ENCODE measurements at regions not wholly inside any gene's neighbourhood (a gene's known extent, or its start where the extent isn't known, plus 50 kb on each side); places are given as distances from the start of the nearest gene placed in this dataset.

- Histone ChIP-seq H3K9me2 (ENCODE audit: insufficient read depth) (no peaks in the 10 kb centered on the region), H4K20me1 (ENCODE audit: insufficient read depth) (no peaks in the 10 kb centered on the region), H3K36me3 (ENCODE audit: low read depth) (no peaks in the 10 kb centered on the region), H3F3A (ENCODE audit: insufficient read depth) (no peaks in the 10 kb centered on the region), H3K4me2 (ENCODE audit: unreplicated experiment) (no peak overlapping the region), H3K9me3 (ENCODE audit: low read depth) (no peaks in the 10 kb centered on the region), H3K27me3 (replicated peaks; ENCODE audit: insufficient read depth) (no peaks in the 10 kb centered on the region), H3K27ac (no peak overlapping the region), H3K79me2 (ENCODE audit: insufficient read depth) (no peaks in the 10 kb centered on the region), H3K9ac (no peak overlapping the region), H3K4me3 (no peak overlapping the region), H3K4me1 (ENCODE audit: insufficient read depth) (no peaks in the 10 kb centered on the region), H2AFZ (no peak overlapping the region)
- no peak for TF ChIP-seq EZH2phosphoT487 (IDR thresholded peaks at IDR 0.05; ENCODE audit: insufficient read depth, low read depth)
- TF ChIP-seq EZH2 (IDR thresholded peaks at IDR 0.05; ENCODE audit: insufficient read depth, poor library complexity, severe bottlenecking): no peak
- in situ Hi-C loops (cut with MboI): no loop called here
- 77 to 78% methylated on average over 33 to 37 of the region's 38 CpGs for WGBS, 2 experiments (ENCODE audit: low coverage in 1 of 2, low lambda C conversion rate in 2 of 2, missing lambda C conversion rate in 2 of 2)
- no peak for DNase-seq
Observed at GRCh38 chr6:169971081-169971861, 219.8 kb downstream of the ERMARD start.

- H3K27me3 ChIP-seq (replicated peaks; ENCODE audit: insufficient read depth): no peaks in the 10 kb centered on the region
- no peak overlapping the region for H2AFZ ChIP-seq
- TF ChIP-seq EZH2 (IDR thresholded peaks at IDR 0.05; ENCODE audit: insufficient read depth, poor library complexity, severe bottlenecking): no peak
- no peak for TF ChIP-seq EZH2phosphoT487 (IDR thresholded peaks at IDR 0.05; ENCODE audit: insufficient read depth, low read depth)
- no peaks in the 10 kb centered on the region for H3K79me2 ChIP-seq (ENCODE audit: insufficient read depth)
- no peak overlapping the region for H3K9ac ChIP-seq
- no peak overlapping the region for H3K4me3 ChIP-seq
- no peaks in the 10 kb centered on the region for H3K36me3 ChIP-seq (ENCODE audit: low read depth)
- no peak overlapping the region for H3K4me2 ChIP-seq (ENCODE audit: unreplicated experiment)
- no peak overlapping the region for H3K27ac ChIP-seq
- in situ Hi-C loops (cut with MboI): no loop called here
- H3K9me3 ChIP-seq (ENCODE audit: low read depth): no peaks in the 10 kb centered on the region
- H4K20me1 ChIP-seq (ENCODE audit: insufficient read depth): no peaks in the 10 kb centered on the region
- no peaks in the 10 kb centered on the region for H3K9me2 ChIP-seq (ENCODE audit: insufficient read depth)
- WGBS, 2 experiments (ENCODE audit: low coverage in 1 of 2, low lambda C conversion rate in 2 of 2, missing lambda C conversion rate in 2 of 2): 74 to 77% methylated on average over 18 of the region's 19 CpGs
- no peaks in the 10 kb centered on the region for H3K4me1 ChIP-seq (ENCODE audit: insufficient read depth)
- H3F3A ChIP-seq (ENCODE audit: insufficient read depth): no peaks in the 10 kb centered on the region
- DNase-seq: no peak
Observed at GRCh38 chr6:169970306-169970988, 219.0 kb downstream of the ERMARD start.

GRCh38 chr6:169969372-169970099 lies 218.1 kb downstream of the ERMARD start:
- no peak overlapping the region for H3K4me3 ChIP-seq
- no peak for DNase-seq
- H3K4me1 ChIP-seq (ENCODE audit: insufficient read depth): no peaks in the 10 kb centered on the region
- H4K20me1 ChIP-seq (ENCODE audit: insufficient read depth): no peaks in the 10 kb centered on the region
- H3K9ac ChIP-seq: no peak overlapping the region
- no peaks in the 10 kb centered on the region for H3K9me3 ChIP-seq (ENCODE audit: low read depth)
- H3K4me2 ChIP-seq (ENCODE audit: unreplicated experiment): no peak overlapping the region
- in situ Hi-C loops (cut with MboI): no loop called here
- TF ChIP-seq EZH2 (IDR thresholded peaks at IDR 0.05; ENCODE audit: insufficient read depth, poor library complexity, severe bottlenecking) (no peak), EZH2phosphoT487 (IDR thresholded peaks at IDR 0.05; ENCODE audit: insufficient read depth, low read depth) (no peak)
- H3F3A ChIP-seq (ENCODE audit: insufficient read depth): no peaks in the 10 kb centered on the region
- H3K27me3 ChIP-seq (replicated peaks; ENCODE audit: insufficient read depth): no peaks in the 10 kb centered on the region
- no peaks in the 10 kb centered on the region for H3K9me2 ChIP-seq (ENCODE audit: insufficient read depth)
- H2AFZ ChIP-seq: no peak overlapping the region
- no peaks in the 10 kb centered on the region for H3K36me3 ChIP-seq (ENCODE audit: low read depth)
- no peaks in the 10 kb centered on the region for H3K79me2 ChIP-seq (ENCODE audit: insufficient read depth)
- no peak overlapping the region for H3K27ac ChIP-seq
- WGBS, 2 experiments (ENCODE audit: low coverage in 1 of 2, low lambda C conversion rate in 2 of 2, missing lambda C conversion rate in 2 of 2): 70% methylated on average over 18 to 19 of the region's 19 CpGs

GRCh38 chr6:169968541-169969270 lies 217.3 kb downstream of the ERMARD start:
- Histone ChIP-seq H3K36me3 (ENCODE audit: low read depth) (no peaks in the 10 kb centered on the region), H3K27ac (no peak overlapping the region), H3K4me3 (no peak overlapping the region), H3K9ac (no peak overlapping the region), H3F3A (ENCODE audit: insufficient read depth) (no peaks in the 10 kb centered on the region), H3K4me1 (ENCODE audit: insufficient read depth) (no peaks in the 10 kb centered on the region), H3K4me2 (ENCODE audit: unreplicated experiment) (no peak overlapping the region), H3K79me2 (ENCODE audit: insufficient read depth) (no peaks in the 10 kb centered on the region), H4K20me1 (ENCODE audit: insufficient read depth) (no peaks in the 10 kb centered on the region), H3K9me3 (ENCODE audit: low read depth) (no peaks in the 10 kb centered on the region), H3K27me3 (replicated peaks; ENCODE audit: insufficient read depth) (no peaks in the 10 kb centered on the region), H2AFZ (no peak overlapping the region), H3K9me2 (ENCODE audit: insufficient read depth) (no peaks in the 10 kb centered on the region)
- WGBS, 2 experiments (ENCODE audit: low coverage in 1 of 2, low lambda C conversion rate in 2 of 2, missing lambda C conversion rate in 2 of 2): 62 to 68% methylated on average over 15 of the region's 15 CpGs
- DNase-seq: no peak
- TF ChIP-seq EZH2phosphoT487 (IDR thresholded peaks at IDR 0.05; ENCODE audit: insufficient read depth, low read depth): no peak
- TF ChIP-seq EZH2 (IDR thresholded peaks at IDR 0.05; ENCODE audit: insufficient read depth, poor library complexity, severe bottlenecking): no peak
- in situ Hi-C loops (cut with MboI): no loop called here
